ENCODE measurements at regions not wholly inside any gene's neighbourhood (a gene's known extent, or its start where the extent isn't known, plus 50 kb on each side); places are given as distances from the start of the nearest gene placed in this dataset.

DNA sequence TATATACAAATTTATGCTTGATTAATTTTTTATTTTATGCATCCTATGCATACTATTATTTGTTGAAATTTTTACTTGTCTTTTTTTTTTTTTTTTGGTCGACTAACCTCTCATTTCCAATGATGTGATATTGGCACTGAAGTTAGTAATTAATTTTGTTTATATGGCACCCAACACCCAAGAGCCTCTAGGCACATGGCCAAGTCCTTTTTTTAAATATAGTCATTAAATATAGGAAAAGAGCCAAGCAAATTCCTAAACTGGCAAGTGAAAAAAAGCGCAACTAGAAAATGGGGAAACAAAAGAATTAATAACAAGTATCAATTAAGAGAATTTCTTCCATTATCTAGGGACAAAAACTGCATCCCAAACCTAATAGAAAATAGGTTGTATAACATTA is 85.5 kb upstream of the HS3ST5 start:
- TF ChIP-seq, protein P1, sequence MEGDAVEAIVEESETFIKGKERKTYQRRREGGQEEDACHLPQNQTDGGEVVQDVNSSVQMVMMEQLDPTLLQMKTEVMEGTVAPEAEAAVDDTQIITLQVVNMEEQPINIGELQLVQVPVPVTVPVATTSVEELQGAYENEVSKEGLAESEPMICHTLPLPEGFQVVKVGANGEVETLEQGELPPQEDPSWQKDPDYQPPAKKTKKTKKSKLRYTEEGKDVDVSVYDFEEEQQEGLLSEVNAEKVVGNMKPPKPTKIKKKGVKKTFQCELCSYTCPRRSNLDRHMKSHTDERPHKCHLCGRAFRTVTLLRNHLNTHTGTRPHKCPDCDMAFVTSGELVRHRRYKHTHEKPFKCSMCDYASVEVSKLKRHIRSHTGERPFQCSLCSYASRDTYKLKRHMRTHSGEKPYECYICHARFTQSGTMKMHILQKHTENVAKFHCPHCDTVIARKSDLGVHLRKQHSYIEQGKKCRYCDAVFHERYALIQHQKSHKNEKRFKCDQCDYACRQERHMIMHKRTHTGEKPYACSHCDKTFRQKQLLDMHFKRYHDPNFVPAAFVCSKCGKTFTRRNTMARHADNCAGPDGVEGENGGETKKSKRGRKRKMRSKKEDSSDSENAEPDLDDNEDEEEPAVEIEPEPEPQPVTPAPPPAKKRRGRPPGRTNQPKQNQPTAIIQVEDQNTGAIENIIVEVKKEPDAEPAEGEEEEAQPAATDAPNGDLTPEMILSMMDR (IDR thresholded peaks at IDR 0.05): no peak
- TF ChIP-seq, protein P2, sequence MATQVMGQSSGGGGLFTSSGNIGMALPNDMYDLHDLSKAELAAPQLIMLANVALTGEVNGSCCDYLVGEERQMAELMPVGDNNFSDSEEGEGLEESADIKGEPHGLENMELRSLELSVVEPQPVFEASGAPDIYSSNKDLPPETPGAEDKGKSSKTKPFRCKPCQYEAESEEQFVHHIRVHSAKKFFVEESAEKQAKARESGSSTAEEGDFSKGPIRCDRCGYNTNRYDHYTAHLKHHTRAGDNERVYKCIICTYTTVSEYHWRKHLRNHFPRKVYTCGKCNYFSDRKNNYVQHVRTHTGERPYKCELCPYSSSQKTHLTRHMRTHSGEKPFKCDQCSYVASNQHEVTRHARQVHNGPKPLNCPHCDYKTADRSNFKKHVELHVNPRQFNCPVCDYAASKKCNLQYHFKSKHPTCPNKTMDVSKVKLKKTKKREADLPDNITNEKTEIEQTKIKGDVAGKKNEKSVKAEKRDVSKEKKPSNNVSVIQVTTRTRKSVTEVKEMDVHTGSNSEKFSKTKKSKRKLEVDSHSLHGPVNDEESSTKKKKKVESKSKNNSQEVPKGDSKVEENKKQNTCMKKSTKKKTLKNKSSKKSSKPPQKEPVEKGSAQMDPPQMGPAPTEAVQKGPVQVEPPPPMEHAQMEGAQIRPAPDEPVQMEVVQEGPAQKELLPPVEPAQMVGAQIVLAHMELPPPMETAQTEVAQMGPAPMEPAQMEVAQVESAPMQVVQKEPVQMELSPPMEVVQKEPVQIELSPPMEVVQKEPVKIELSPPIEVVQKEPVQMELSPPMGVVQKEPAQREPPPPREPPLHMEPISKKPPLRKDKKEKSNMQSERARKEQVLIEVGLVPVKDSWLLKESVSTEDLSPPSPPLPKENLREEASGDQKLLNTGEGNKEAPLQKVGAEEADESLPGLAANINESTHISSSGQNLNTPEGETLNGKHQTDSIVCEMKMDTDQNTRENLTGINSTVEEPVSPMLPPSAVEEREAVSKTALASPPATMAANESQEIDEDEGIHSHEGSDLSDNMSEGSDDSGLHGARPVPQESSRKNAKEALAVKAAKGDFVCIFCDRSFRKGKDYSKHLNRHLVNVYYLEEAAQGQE (IDR thresholded peaks at IDR 0.05; ENCODE audit: insufficient read depth in 1 of 2, low read depth in 2 of 2, low read length in 1 of 2): no peak
- no peak for TF ChIP-seq SIN3A (IDR thresholded peaks at IDR 0.05; ENCODE audit: borderline replicate concordance, insufficient read depth, low read depth, low read length)
